Liver (tissue), 3 donors: ENCODE measurements at regions not wholly inside any gene's neighbourhood (a gene's known extent, or its start where the extent isn't known, plus 50 kb on each side); places are given as distances from the start of the nearest gene placed in this dataset.

ENCODE experiments used
- CTCF ChIP-seq: fragments of 150-350 bp; IDR thresholded peaks from 2 replicates; pipeline ENCODE4 v1.5.1; 2017; ENCODE audit warnings: improper control_type of control experiment, low read depth, low read length; ENCODE audit not compliant: missing input control
- EGR1 ChIP-seq, 2 donors: IDR thresholded peaks; 2 replicates each; pipeline ENCODE4 v1.6.1; 2016 to 2018; ENCODE audit warnings: antibody characterized with exemption in 2 of 2, low read depth in 2 of 2
- HNF4A ChIP-seq, 2 donors: conservative IDR thresholded peaks; 2 replicates each; pipeline ENCODE4 v1.6.1; 2016; ENCODE audit warnings: antibody characterized with exemption in 2 of 2, mild to moderate bottlenecking in 2 of 2
- JUND ChIP-seq, 2 donors: IDR thresholded peaks; 2 replicates each; pipeline ENCODE4 v1.6.1; 2016; ENCODE audit warnings: antibody characterized with exemption in 2 of 2
- RAD21 ChIP-seq, 2 donors: IDR thresholded peaks; 2 replicates each; pipeline ENCODE4 v1.6.1; 2016; ENCODE audit warnings: antibody characterized with exemption in 2 of 2, mild to moderate bottlenecking in 2 of 2
- REST ChIP-seq: IDR thresholded peaks from 2 replicates; pipeline ENCODE4 v1.6.1; 2016; ENCODE audit warnings: antibody characterized with exemption, mild to moderate bottlenecking
- SP1 ChIP-seq: IDR thresholded peaks from 2 replicates; pipeline ENCODE4 v1.6.1; 2018; ENCODE audit warnings: antibody characterized with exemption, mild to moderate bottlenecking
- TAF1 ChIP-seq: conservative IDR thresholded peaks from 2 replicates; pipeline ENCODE4 v1.6.1; 2016; ENCODE audit warnings: antibody characterized with exemption, mild to moderate bottlenecking
- YY1 ChIP-seq: IDR thresholded peaks from 2 replicates; pipeline ENCODE4 v1.6.1; 2016; ENCODE audit warnings: antibody characterized with exemption, mild to moderate bottlenecking
- ZBTB33 ChIP-seq: IDR thresholded peaks from 2 replicates; pipeline ENCODE4 v1.6.1; 2016; ENCODE audit warnings: antibody characterized with exemption
- donor health status: healthy.
- donor health status: healthy.

GRCh38 chr2:21580391-21580790 lies 456.6 kb downstream of the TDRD15 start:
- TF ChIP-seq CTCF (no peak), ZBTB33 (no peak), SP1 (no peak), JUND (IDR thresholded peaks at IDR 0.05) (no peak), REST (no peak), RAD21 (IDR thresholded peaks at IDR 0.05) (no peak), YY1 (no peak), TAF1 (no peak), EGR1 (IDR thresholded peaks at IDR 0.05; ENCODE audit: low read depth in 2 of 2) (no peak), HNF4A (conservative IDR thresholded peaks at IDR 0.05) (no peak)
